ENCODE measurements at regions not wholly inside any gene's neighbourhood (a gene's known extent, or its start where the extent isn't known, plus 50 kb on each side); places are given as distances from the start of the nearest gene placed in this dataset.
"Not testable (repeated sequence)": the region's sequence is repeated elsewhere in the genome, so short reads cannot be mapped to it uniquely, and the experiment has no call there.

- intact Hi-C loops (cut with micrococcal nuclease) = no loop called here
- no peak for ATAC-seq
- no peak for DNase-seq
Observed at GRCh38 chr22:22193923-22194322, 50.7 kb upstream of the VPREB1 start.

DNA sequence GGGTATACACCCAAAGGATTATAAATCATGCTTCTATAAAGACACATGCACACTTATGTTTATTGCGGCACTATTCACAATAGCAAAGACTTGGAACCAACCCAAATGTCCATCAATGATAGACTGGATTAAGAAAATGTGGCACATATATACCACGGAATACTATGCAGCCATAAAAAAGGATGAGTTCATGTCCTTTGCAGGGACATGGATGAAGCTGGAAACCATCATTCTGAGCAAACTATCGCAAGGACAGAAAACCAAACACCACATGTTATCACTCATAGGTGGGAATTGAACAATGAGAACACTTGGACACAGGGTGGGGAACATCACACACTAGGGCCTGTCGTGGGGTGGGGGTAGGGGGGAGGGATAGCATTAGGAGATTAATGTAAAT, 51.1 kb upstream of the VPREB1 start:
- DNase-seq; intact Hi-C loops (cut with micrococcal nuclease); ATAC-seq: not testable (repeated sequence)

GRCh38 chr22:22193006-22193405, 51.6 kb upstream of the VPREB1 start:
- ATAC-seq; intact Hi-C loops (cut with micrococcal nuclease); DNase-seq: not testable (repeated sequence)

GRCh38 chr22:22189796-22190195, 54.8 kb upstream of the VPREB1 start:
- intact Hi-C loops (cut with micrococcal nuclease); DNase-seq; ATAC-seq: not testable (repeated sequence)

- DNase-seq, ATAC-seq: not testable (repeated sequence)
Observed at GRCh38 chr22:22187863-22188262, 56.7 kb upstream of the VPREB1 start.

DNA sequence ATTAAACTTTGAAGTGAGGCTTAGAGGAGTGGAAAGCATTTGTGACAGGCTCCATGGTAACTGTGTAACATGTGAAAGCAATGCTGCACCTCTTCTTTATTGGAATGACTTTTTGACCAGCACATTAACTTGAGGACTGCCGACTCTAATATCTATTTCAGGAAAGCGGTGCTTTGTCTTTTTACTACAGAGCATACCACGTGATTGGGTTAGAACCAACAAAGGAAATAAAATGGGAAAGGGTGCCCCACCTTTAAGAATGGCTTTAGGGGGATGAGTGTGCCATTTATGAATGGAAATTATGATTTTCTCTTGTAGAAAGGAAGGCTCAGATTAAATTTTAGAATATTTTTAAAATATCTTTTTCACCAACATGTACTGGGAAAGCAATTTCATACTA, 57.3 kb upstream of the VPREB1 start:
- no peak for ATAC-seq
- no peak for DNase-seq
- intact Hi-C loops (cut with micrococcal nuclease) = no loop called here

More at GRCh38 chr22:22187863-22188262, 56.7 kb upstream of the VPREB1 start:
- intact Hi-C loops (cut with micrococcal nuclease) = not testable (repeated sequence)

DNA sequence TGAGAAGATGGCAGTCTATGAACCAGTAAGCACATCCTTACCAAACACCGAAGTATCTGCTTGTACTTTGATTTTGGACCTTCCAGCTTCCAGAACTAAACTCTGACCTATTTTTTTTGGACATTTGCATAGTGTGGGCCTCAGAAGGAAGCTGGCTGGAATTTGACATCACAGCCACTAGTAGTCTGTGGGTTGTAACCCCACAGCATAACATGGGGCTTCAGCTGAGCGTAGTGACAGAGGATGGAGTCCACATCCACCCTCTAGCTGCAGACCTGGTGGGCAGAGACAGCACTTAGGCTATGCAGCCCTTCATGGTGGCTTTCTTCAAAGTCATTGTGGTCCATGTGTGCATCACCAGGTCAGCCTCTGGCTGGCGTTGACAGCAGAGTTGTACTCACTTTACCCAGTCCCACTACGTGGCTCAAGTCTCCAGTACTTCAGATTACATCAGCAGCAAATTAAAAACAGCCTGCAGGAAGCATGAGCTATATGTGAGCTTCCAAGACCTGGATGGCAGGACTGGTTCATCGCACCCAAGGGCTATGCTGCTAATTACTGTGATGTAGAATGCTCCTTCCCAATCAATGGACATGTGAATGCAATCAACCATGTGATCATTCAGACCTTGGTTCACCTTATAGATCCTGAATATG, 58.6 kb upstream of the VPREB1 start:
- DNase-seq (no peak), ATAC-seq (no peak)
- intact Hi-C loops (cut with micrococcal nuclease) = no loop called here

- intact Hi-C loops (cut with micrococcal nuclease) = no loop called here
- no peak for ATAC-seq
- DNase-seq = no peak
Observed at GRCh38 chr22:22185217-22185616, 59.4 kb upstream of the VPREB1 start.

DNA sequence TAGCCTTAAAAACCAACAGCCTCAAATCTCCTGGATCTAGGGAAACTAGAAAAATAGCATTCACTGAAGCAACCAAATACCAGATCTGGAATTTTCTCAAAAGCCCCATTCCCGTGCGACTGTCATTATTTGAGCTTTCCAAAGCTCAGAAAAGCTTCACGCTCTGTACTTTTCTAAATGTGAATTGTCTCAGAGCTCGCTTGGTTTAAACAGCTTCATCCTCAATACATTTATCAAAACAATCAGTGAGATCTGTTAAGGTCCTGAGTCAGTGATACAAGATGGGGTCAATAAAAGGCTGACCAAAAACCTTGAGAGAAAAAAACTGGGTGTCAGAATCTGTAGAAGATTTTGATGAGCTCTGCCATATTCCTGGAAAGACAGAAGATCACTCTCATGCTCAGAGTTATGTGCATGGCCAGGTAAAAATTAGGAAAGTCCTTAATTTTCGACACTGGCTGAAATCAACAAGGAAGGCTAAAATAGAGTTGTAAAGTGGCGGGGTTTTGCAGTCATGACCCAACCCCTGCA, 60.2 kb upstream of the VPREB1 start:
- ATAC-seq = no peak
- intact Hi-C loops (cut with micrococcal nuclease) = no loop called here
- DNase-seq = no peak

DNA sequence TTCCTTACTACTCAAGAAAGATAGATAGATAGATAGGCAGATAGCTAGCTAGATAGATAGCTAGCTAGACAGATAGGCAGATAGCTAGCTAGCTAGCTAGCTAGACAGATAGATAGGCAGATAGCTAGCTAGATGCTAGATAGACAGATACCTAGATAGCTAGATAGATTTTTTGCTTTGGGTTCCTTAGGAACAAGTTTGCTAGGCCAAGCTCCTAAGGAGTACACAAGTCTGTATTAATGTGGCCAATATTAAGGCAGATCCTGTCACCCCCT, 61.7 kb upstream of the VPREB1 start:
- DNase-seq (no peak), ATAC-seq (no peak)
- intact Hi-C loops (cut with micrococcal nuclease) = no loop called here

GRCh38 chr22:22182218-22182989, 62.2 kb upstream of the VPREB1 start:
- DNase-seq (no peak), ATAC-seq (no peak)
- intact Hi-C loops (cut with micrococcal nuclease) = no loop called here

DNA sequence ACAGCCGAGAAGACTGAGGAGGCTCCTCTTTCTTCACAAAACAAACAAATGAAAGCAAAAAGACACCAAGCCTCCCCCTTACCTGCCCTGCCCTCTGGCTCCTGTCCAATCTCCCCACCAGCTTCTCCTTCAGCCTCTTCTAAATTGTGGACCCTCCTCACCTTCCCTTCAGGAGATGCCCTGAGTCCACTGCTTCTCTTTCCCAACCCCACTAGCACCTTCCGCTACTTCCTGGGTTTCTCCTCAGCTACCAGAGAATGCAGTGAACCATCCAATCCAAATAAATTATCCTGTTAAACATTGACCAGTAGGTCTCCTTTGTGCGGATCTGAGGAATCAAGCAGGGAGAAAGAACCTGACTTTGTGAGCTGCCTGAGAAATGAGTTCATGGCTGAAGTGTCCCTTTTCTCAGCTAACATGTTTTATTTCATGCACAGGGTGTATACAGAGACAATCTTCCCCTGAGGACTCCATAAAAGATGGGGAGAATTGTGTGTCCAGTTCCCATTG, 63.2 kb upstream of the VPREB1 start:
- DNase-seq = no peak
- ATAC-seq = no peak
- intact Hi-C loops (cut with micrococcal nuclease) = no loop called here

DNA sequence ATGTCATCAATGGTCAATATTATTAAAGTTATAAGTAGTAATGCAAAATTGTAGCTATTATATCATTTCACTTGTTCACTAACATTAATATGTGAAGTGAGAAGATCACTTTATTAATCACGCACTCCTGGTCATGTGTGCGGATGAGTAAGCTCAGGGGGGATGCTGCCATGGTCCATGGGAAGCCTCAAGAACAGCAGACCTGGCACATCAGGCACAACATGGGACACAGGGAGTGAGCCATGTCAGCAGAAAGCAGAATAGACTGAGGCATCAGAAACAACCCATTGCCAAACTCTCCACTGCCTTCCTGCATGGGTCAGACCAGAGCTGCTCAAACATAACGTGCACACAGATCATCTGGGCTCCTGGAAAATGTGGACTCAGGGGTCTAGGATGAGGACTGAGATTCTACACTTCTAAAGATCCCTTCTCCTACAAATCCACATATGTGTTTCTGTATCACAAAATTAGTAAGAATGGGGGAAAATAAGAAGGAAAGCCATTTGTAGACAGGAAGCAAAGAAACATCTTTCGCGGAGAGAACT, 63.8 kb upstream of the VPREB1 start:
- ATAC-seq = no peak
- no peak for DNase-seq
- intact Hi-C loops (cut with micrococcal nuclease) = no loop called here

GRCh38 chr22:22179858-22180257, 64.7 kb upstream of the VPREB1 start:
- intact Hi-C loops (cut with micrococcal nuclease) = no loop called here
- ATAC-seq = no peak
- DNase-seq = no peak

GRCh38 chr22:22178992-22179391, 65.6 kb upstream of the VPREB1 start:
- DNase-seq (no peak), ATAC-seq (no peak)
- intact Hi-C loops (cut with micrococcal nuclease) = no loop called here

- ATAC-seq = no peak
- DNase-seq = no peak
- intact Hi-C loops (cut with micrococcal nuclease) = no loop called here
Observed at GRCh38 chr22:22178355-22178965, 66.1 kb upstream of the VPREB1 start.

DNA sequence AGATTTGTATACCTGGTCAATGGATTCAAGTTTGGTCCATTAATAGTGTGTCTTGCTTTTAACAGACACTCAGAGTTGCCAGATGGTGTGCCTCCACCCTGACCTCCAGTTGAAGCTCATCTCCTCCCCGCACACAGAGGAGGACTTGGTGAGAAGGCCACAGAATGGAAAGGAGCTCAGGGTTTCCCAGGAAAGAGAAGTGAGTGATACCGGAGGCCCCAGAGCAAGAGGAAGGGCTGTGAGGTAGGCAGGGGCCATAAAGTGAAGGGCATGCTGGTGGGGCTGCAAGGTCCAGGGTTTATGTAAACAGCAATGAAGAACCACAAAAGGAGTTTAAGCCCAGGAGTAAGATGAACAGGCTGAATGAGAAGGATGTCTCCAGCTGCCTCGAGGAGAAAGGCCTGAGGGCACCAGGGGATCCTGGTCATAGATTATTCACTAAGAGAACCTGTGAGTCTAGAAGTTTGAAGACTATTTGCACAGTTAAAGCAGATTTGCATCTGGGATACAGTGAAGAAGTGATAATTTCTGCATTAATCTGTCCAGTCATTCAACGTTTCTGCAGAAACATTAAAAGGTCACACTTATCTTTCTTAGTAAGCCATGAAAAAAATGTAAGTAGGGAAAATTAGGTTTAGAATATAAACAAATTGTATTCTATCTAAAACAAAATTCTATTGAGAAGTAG, 67.5 kb upstream of the VPREB1 start:
- intact Hi-C loops (cut with micrococcal nuclease) = no loop called here
- ATAC-seq (no peak), DNase-seq (no peak)

GRCh38 chr22:22172896-22173628, 71.5 kb upstream of the VPREB1 start:
- intact Hi-C loops (cut with micrococcal nuclease); DNase-seq; ATAC-seq: not testable (repeated sequence)

Data from left ventricle myocardium superior (tissue), 1 donor.